AG04450 (cell line): ENCODE measurements at regions not wholly inside any gene's neighbourhood (a gene's known extent, or its start where the extent isn't known, plus 50 kb on each side); places are given as distances from the start of the nearest gene placed in this dataset.

Source experiments
- CTCF ChIA-PET: fragments of 300-600, 350-600 bp; formaldehyde crosslinking; extraction: SDS; loops from one replicate; lab custom pipeline; 2022; ENCODE audit warnings: antibody characterized with exemption, inconsistent platforms; lab: Charles Lee
- POLR2A ChIA-PET: fragments of 350-600 bp; formaldehyde crosslinking; extraction: SDS; loops from one replicate; lab custom pipeline; 2021; ENCODE audit warnings: antibody characterized with exemption, inconsistent platforms; lab: Yijun Ruan, JAX
- DNase-seq: peaks from one replicate; pipeline ENCODE4 v3.0.0-alpha.2; 2011; ENCODE audit warnings: low read depth, low spot score
- H3K27ac ChIP-seq: one replicate; pipeline ENCODE4 v1.5.1; 2012; ENCODE audit warnings: low read depth, low read length, control low read depth
- H3K27me3 ChIP-seq: one replicate; pipeline ENCODE4 v1.6.0; 2012; ENCODE audit warnings: low read length; ENCODE audit not compliant: control insufficient read depth, insufficient read depth
- H3K4me3 ChIP-seq: 2 replicates; pipeline ENCODE4 v1.5.1; 2011; ENCODE audit warnings: mild to moderate bottlenecking, low read depth, low read length, control low read depth
- H3K9me3 ChIP-seq: 2 replicates; pipeline ENCODE4 v1.5.1; 2012; ENCODE audit warnings: low read length; ENCODE audit not compliant: control insufficient read depth, insufficient read depth
- CTCF ChIP-seq: IDR thresholded peaks from 2 replicates; pipeline ENCODE4 v1.5.1; 2011; ENCODE audit warnings: low read depth, low read length, control low read depth, inconsistent platforms

- Histone ChIP-seq H3K9me3 (no peaks in the 10 kb centered on the region), H3K27me3 (no peaks in the 10 kb centered on the region), H3K27ac (no peak overlapping the region), H3K4me3 (no peak overlapping the region)
- ChIA-PET CTCF (no interaction called here), POLR2A (no interaction called here)
- no peak for DNase-seq
- no peak for TF ChIP-seq CTCF
Observed at GRCh38 chr4:32994981-32995881, 2275.1 kb downstream of the PCDH7 start.

GRCh38 chr4:33013282-33013681 is 2293.1 kb downstream of the PCDH7 start:
- Histone ChIP-seq H3K9me3 (no peaks in the 10 kb centered on the region), H3K27me3 (no peaks in the 10 kb centered on the region), H3K4me3 (no peak overlapping the region), H3K27ac (no peak overlapping the region)
- no peak for TF ChIP-seq CTCF
- no peak for DNase-seq
- ChIA-PET POLR2A (no interaction called here), CTCF (no interaction called here)

GRCh38 chr4:33025236-33025635 is 2305.1 kb downstream of the PCDH7 start:
- no peak for DNase-seq
- no peaks in the 10 kb centered on the region for H3K9me3 ChIP-seq
- TF ChIP-seq CTCF: no peak
- H3K4me3 ChIP-seq: no peak overlapping the region
- H3K27ac ChIP-seq: no peak overlapping the region
- no peaks in the 10 kb centered on the region for H3K27me3 ChIP-seq
- POLR2A ChIA-PET: no interaction called here
- CTCF ChIA-PET: no interaction called here

GRCh38 chr4:33029976-33030375 is 2309.8 kb downstream of the PCDH7 start:
- Histone ChIP-seq H3K27ac (no peak overlapping the region), H3K4me3 (no peak overlapping the region), H3K9me3 (no peaks in the 10 kb centered on the region), H3K27me3 (no peaks in the 10 kb centered on the region)
- no peak for DNase-seq
- ChIA-PET POLR2A (no interaction called here), CTCF (no interaction called here)
- TF ChIP-seq CTCF: no peak

GRCh38 chr4:33031328-33031727 is 2311.2 kb downstream of the PCDH7 start:
- Histone ChIP-seq H3K27me3 (no peaks in the 10 kb centered on the region), H3K27ac (no peak overlapping the region), H3K9me3 (no peaks in the 10 kb centered on the region), H3K4me3 (no peak overlapping the region)
- ChIA-PET POLR2A (no interaction called here), CTCF (no interaction called here)
- no peak for TF ChIP-seq CTCF
- DNase-seq: no peak
